ENCODE measurements at regions not wholly inside any gene's neighbourhood (a gene's known extent, or its start where the extent isn't known, plus 50 kb on each side); places are given as distances from the start of the nearest gene placed in this dataset.

DNA sequence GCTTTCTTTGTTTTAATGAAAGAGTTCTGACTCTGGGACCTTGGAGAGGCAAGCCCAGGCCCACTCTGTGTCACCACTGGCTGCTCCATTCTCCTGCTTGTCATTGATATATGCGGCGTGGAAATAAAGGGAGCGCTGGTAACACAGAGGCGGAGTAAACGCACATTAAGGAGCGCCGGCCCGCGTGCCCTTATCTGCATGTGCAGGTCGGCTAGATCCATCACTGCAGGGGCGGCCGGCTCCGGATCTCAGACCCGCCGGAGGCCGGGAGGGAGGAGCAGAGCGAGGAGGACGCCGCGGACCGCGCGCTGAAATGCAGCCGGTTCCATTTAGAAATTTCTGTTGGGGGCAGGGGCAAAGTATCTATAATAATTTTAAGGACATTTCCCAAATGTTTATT is 70.8 kb downstream of the MRPL36 start:
- no peaks in the 10 kb centered on the region for H3K4me1 ChIP-seq (ENCODE audit: insufficient read depth)
- H3K27ac ChIP-seq: no peak overlapping the region
- H3K79me2 ChIP-seq: no peaks in the 10 kb centered on the region
- H3K4me3 ChIP-seq: no peak overlapping the region
- TF ChIP-seq EZH2phosphoT487 (IDR thresholded peaks at IDR 0.05; ENCODE audit: low read depth, severe bottlenecking, unreplicated experiment) (no peak), EZH2 (IDR thresholded peaks at IDR 0.05; ENCODE audit: borderline replicate concordance) (no peak)
- TF ChIP-seq, protein P1, sequence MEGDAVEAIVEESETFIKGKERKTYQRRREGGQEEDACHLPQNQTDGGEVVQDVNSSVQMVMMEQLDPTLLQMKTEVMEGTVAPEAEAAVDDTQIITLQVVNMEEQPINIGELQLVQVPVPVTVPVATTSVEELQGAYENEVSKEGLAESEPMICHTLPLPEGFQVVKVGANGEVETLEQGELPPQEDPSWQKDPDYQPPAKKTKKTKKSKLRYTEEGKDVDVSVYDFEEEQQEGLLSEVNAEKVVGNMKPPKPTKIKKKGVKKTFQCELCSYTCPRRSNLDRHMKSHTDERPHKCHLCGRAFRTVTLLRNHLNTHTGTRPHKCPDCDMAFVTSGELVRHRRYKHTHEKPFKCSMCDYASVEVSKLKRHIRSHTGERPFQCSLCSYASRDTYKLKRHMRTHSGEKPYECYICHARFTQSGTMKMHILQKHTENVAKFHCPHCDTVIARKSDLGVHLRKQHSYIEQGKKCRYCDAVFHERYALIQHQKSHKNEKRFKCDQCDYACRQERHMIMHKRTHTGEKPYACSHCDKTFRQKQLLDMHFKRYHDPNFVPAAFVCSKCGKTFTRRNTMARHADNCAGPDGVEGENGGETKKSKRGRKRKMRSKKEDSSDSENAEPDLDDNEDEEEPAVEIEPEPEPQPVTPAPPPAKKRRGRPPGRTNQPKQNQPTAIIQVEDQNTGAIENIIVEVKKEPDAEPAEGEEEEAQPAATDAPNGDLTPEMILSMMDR (IDR thresholded peaks at IDR 0.05; ENCODE audit: poor library complexity): no peak
- H3K27me3 ChIP-seq: no peaks in the 10 kb centered on the region
- H3K36me3 ChIP-seq (replicated peaks; ENCODE audit: insufficient read depth, low read depth): no peaks in the 10 kb centered on the region
- no peaks in the 10 kb centered on the region for H4K20me1 ChIP-seq (ENCODE audit: insufficient read depth, poor library complexity, severe bottlenecking)
- H2AFZ ChIP-seq: no peak overlapping the region
- no peak overlapping the region for H3K4me2 ChIP-seq
- no peaks in the 10 kb centered on the region for H3K9me3 ChIP-seq (ENCODE audit: low read depth)
- no peaks in the 10 kb centered on the region for H3K9me2 ChIP-seq (replicated peaks; ENCODE audit: insufficient read depth)
- WGBS (ENCODE audit: low lambda C conversion rate, missing lambda C conversion rate): 97% methylated on average over 24 of the region's 24 CpGs
- no peak for DNase-seq (ENCODE audit: low spot score)

DNA sequence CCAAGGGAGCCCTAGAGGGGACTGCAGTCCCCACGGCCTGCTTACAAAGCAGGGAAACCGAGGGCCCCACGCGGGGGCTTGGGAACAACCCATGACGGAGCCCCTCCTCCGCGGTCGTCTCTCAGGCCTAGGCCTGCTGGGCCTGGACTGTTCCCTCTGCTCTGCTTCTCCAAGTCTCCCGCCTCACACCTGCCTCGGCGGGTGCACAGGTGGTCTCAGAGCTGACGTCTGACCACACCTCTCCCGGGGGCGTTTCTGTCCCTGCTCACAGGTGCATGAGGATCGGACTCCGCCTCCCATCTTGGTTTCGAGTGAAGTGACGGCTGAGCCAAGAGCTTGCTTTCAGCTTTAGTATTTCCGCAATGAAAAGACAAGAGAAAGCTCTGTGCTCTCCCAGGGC is 72.1 kb downstream of the MRPL36 start:
- Histone ChIP-seq H3K4me1 (ENCODE audit: insufficient read depth) (no peaks in the 10 kb centered on the region), H3K9me3 (ENCODE audit: low read depth) (no peaks in the 10 kb centered on the region), H3K27me3 (no peaks in the 10 kb centered on the region), H3K4me3 (no peak overlapping the region), H2AFZ (no peak overlapping the region), H3K27ac (no peak overlapping the region), H3K79me2 (no peaks in the 10 kb centered on the region), H3K36me3 (replicated peaks; ENCODE audit: insufficient read depth, low read depth) (no peaks in the 10 kb centered on the region), H4K20me1 (ENCODE audit: insufficient read depth, poor library complexity, severe bottlenecking) (no peaks in the 10 kb centered on the region), H3K9me2 (replicated peaks; ENCODE audit: insufficient read depth) (no peaks in the 10 kb centered on the region), H3K4me2 (no peak overlapping the region)
- 91% methylated on average over 18 of the region's 19 CpGs for WGBS (ENCODE audit: low lambda C conversion rate, missing lambda C conversion rate)
- no peak for DNase-seq (ENCODE audit: low spot score)
- TF ChIP-seq, protein P1 (IDR thresholded peaks at IDR 0.05; ENCODE audit: poor library complexity): no peak
- TF ChIP-seq EZH2 (IDR thresholded peaks at IDR 0.05; ENCODE audit: borderline replicate concordance) (no peak), EZH2phosphoT487 (IDR thresholded peaks at IDR 0.05; ENCODE audit: low read depth, severe bottlenecking, unreplicated experiment) (no peak)

DNA sequence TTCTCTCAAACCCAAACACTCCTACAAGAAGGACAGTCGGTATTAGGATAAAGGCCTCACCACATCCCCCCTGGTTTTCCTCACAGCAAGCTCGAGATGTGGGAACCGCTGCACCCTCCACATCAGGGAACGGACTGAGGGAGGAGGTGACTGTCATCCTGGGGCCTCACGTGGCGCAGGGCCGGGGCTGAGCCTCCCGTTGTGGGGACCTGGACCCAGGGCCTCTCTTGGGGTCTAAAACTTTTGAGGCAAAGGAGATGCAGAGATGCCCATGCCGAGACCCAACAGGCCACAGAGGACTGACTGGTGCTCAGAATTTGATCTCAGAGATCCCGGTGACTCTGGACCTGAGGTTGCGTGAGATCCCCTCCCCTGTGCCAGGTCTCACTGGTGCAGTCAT is 72.7 kb downstream of the MRPL36 start:
- Histone ChIP-seq H2AFZ (no peak overlapping the region), H3K4me3 (no peak overlapping the region), H3K27ac (no peak overlapping the region), H3K27me3 (no peaks in the 10 kb centered on the region), H3K36me3 (replicated peaks; ENCODE audit: insufficient read depth, low read depth) (no peaks in the 10 kb centered on the region), H3K79me2 (no peaks in the 10 kb centered on the region), H3K4me1 (ENCODE audit: insufficient read depth) (no peaks in the 10 kb centered on the region), H3K4me2 (no peak overlapping the region), H4K20me1 (ENCODE audit: insufficient read depth, poor library complexity, severe bottlenecking) (no peaks in the 10 kb centered on the region), H3K9me3 (ENCODE audit: low read depth) (no peaks in the 10 kb centered on the region), H3K9me2 (replicated peaks; ENCODE audit: insufficient read depth) (no peaks in the 10 kb centered on the region)
- WGBS (ENCODE audit: low lambda C conversion rate, missing lambda C conversion rate): 91% methylated on average over 11 of the region's 11 CpGs
- TF ChIP-seq EZH2 (IDR thresholded peaks at IDR 0.05; ENCODE audit: borderline replicate concordance) (no peak), EZH2phosphoT487 (IDR thresholded peaks at IDR 0.05; ENCODE audit: low read depth, severe bottlenecking, unreplicated experiment) (no peak)
- TF ChIP-seq, protein P1 (IDR thresholded peaks at IDR 0.05; ENCODE audit: poor library complexity): no peak
- no peak for DNase-seq (ENCODE audit: low spot score)

DNA sequence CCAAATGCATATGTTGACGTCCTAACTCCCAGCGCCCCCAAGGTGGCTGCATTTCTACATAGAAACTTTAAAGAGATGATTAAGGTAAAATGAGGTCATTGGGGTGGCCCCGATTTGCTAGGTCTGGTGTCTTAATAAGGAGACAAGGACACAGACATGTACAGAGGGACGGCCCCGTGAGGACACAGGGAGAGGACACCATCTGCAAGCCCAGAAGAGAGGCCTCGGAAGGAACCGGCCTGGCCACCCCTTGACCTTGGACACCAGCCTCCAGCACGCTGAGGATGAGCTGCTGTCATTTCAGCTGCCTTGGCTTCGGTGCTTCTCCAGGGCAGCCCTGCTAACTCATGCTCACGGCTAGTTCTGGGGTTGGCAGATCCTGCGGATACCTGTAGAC is 73.2 kb downstream of the MRPL36 start:
- H3K27me3 ChIP-seq: no peaks in the 10 kb centered on the region
- 91% methylated on average over 11 of the region's 11 CpGs for WGBS (ENCODE audit: low lambda C conversion rate, missing lambda C conversion rate)
- H3K79me2 ChIP-seq: no peaks in the 10 kb centered on the region
- H3K4me3 ChIP-seq: no peak overlapping the region
- no peak for DNase-seq (ENCODE audit: low spot score)
- H3K9me3 ChIP-seq (ENCODE audit: low read depth): no peaks in the 10 kb centered on the region
- TF ChIP-seq EZH2phosphoT487 (IDR thresholded peaks at IDR 0.05; ENCODE audit: low read depth, severe bottlenecking, unreplicated experiment): no peak
- no peaks in the 10 kb centered on the region for H4K20me1 ChIP-seq (ENCODE audit: insufficient read depth, poor library complexity, severe bottlenecking)
- H2AFZ ChIP-seq: no peak overlapping the region
- no peaks in the 10 kb centered on the region for H3K36me3 ChIP-seq (replicated peaks; ENCODE audit: insufficient read depth, low read depth)
- H3K4me2 ChIP-seq: no peak overlapping the region
- no peaks in the 10 kb centered on the region for H3K4me1 ChIP-seq (ENCODE audit: insufficient read depth)
- H3K9me2 ChIP-seq (replicated peaks; ENCODE audit: insufficient read depth): no peaks in the 10 kb centered on the region
- no peak overlapping the region for H3K27ac ChIP-seq
